HG02610 (cell line): ENCODE measurements at regions not wholly inside any gene's neighbourhood (a gene's known extent, or its start where the extent isn't known, plus 50 kb on each side); places are given as distances from the start of the nearest gene placed in this dataset.

Experiments
- ATAC-seq: cut with Tn5 transposase; IDR thresholded peaks from one replicate; pipeline ENCODE4 v1.9.1; 2021; ENCODE audit warnings: mild to moderate bottlenecking, moderate library complexity; ENCODE audit not compliant: unreplicated experiment

- ATAC-seq = no peak
These were observed 198.2 kb upstream of the COPS8 start for GRCh38 chr2:236887531-236887930.

GRCh38 chr2:236887953-236888793 is 197.5 kb upstream of the COPS8 start:
- ATAC-seq = no peak

GRCh38 chr2:236888794-236889780 is 196.6 kb upstream of the COPS8 start:
- ATAC-seq = no peak

GRCh38 chr2:236889791-236890704 is 195.6 kb upstream of the COPS8 start:
- ATAC-seq = no peak

GRCh38 chr2:236892721-236893120 is 193.0 kb upstream of the COPS8 start:
- no peak for ATAC-seq

GRCh38 chr2:236894791-236895190 is 190.9 kb upstream of the COPS8 start:
- ATAC-seq = no peak

GRCh38 chr2:236895497-236895896 is 190.2 kb upstream of the COPS8 start:
- no peak for ATAC-seq

GRCh38 chr2:236896688-236897087 is 189.0 kb upstream of the COPS8 start:
- no peak for ATAC-seq

GRCh38 chr2:236899146-236899545 is 186.5 kb upstream of the COPS8 start:
- ATAC-seq = no peak

- no peak for ATAC-seq
These were observed 185.6 kb upstream of the COPS8 start for GRCh38 chr2:236899950-236900640.

- no peak for ATAC-seq
These were observed 183.7 kb upstream of the COPS8 start for GRCh38 chr2:236901956-236902355.

GRCh38 chr2:236903978-236904377 is 181.7 kb upstream of the COPS8 start:
- no peak for ATAC-seq

GRCh38 chr2:236904389-236905263 is 181.1 kb upstream of the COPS8 start:
- no peak for ATAC-seq

- no peak for ATAC-seq
These were observed 179.7 kb upstream of the COPS8 start for GRCh38 chr2:236905976-236906375.

GRCh38 chr2:236908439-236909192 is 177.1 kb upstream of the COPS8 start:
- no peak for ATAC-seq

GRCh38 chr2:236909193-236909504 is 176.5 kb upstream of the COPS8 start:
- no peak for ATAC-seq

GRCh38 chr2:236909802-236910201 is 175.9 kb upstream of the COPS8 start:
- ATAC-seq = no peak

- ATAC-seq = no peak
These were observed 174.8 kb upstream of the COPS8 start for GRCh38 chr2:236910781-236911495.
